ENCODE measurements at regions not wholly inside any gene's neighbourhood (a gene's known extent, or its start where the extent isn't known, plus 50 kb on each side); places are given as distances from the start of the nearest gene placed in this dataset.
"Not testable (repeated sequence)": the region's sequence is repeated elsewhere in the genome, so short reads cannot be mapped to it uniquely, and the experiment has no call there.

GRCh38 chr16:63882576-63882975 is 1239.3 kb downstream of the CDH11 start:
- DNase-seq, result no peak

DNA sequence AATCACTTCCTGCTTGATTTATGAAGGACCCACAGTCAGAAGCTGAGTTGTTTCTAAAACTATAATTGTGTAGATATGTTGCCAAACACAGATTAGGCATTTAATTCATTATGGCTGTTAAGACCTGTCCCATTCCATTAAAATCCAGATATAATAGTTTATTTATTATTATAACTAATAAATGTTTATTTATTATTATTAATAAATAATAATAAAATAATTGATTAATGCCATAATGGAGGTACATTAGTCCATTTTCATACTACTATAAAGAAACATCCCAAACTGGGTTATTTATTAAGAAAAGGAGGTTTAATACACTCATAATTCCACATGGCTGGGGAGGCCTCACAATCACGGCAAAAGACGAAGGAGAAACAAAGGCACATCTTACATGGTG is 1240.9 kb downstream of the CDH11 start:
- DNase-seq, result no peak

DNA sequence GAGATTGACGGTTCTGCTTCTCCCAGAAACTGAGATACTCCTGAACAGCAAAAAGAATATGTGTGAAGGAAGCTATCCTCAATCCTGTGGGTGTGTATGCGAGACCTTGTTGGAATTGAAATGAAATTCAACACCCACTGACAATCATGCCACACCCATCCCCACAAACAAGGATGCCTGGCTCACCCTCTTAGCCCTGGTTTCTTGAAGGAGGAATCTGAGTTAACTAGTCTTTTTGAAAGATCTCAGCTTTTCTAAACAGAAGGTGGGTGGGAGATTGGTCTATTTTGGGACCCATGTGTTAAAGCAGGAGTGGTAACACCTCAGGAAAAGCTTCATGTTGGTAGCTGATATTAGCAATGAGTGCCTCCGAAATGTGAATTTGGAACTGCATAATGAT is 1244.5 kb downstream of the CDH11 start:
- no peak for DNase-seq

DNA sequence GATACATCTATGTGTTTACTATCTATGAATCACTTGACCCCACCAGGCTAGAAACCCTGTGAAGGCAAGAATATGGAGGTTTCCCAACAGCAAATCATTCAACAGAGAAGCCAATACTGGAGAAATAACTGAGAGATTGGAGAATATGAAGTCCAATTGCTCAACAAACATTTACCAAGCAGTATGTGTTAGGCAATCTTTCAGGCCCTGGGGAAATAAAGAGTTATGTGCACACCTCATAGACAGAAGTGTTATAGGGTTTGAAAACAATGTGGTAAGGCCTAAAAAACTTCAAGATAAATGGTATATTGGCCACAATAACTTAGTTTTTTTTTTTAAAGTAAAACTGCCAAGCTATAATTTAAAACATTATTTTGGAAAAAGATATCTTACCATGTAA is 1245.8 kb downstream of the CDH11 start:
- DNase-seq, result no peak

DNA sequence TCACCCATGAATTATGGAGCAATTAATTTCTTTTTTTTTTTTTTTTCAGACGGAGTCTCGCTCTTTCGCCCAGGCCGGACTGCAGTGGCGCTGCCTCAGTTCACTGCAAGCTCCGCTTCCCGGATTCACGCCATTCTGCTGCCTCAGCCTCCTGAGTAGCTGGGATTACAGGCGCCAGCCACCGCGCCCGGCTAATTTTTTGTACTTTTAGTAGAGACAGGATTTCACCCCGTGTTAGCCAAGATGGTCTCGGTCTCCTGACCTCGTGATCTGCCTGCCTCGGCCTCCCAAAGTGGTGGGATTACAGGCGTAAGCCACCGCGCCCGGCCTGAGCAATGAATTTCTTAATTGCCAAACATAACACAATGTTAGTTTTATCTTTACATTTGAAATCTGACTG is 1261.2 kb downstream of the CDH11 start:
- not testable (repeated sequence) for DNase-seq

DNA sequence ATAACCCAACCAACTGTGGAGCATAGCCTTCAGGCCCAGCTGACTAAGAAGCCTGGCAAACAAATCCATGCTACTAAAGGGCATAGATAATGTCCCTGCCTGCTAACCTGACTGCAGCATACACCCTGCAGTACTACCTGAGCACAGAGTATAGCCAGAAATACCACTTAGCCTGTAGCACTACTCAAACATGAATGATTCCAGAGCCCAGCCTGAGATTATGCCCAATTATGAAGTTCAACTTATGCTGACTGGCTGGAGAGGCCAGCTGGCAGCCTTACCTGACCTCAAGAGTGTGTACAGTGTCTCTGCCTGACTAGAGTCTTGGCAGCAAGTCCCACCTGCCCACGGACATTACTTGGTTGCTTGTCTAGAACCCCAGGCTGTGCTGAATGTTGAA is 1265.3 kb downstream of the CDH11 start:
- DNase-seq, result no peak

DNA sequence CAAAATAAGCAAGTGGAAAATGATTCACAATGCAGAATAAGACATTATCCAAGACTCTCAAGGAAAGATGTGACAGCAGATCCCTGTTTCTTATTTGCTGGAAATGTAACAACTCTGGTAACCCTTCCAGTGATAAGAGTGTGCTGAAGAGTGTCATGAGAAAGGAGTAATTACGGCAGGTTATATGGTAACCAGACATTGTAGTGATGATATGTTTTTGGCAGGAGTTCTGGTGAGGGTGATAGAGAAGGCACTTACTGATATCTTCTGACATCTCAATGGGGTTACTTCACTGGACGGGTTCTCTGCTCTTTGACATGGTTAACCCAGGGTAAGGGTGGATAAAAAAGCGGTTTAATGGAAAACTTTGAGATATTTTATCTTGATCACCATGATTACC is 1270.9 kb downstream of the CDH11 start:
- DNase-seq, result no peak

DNA sequence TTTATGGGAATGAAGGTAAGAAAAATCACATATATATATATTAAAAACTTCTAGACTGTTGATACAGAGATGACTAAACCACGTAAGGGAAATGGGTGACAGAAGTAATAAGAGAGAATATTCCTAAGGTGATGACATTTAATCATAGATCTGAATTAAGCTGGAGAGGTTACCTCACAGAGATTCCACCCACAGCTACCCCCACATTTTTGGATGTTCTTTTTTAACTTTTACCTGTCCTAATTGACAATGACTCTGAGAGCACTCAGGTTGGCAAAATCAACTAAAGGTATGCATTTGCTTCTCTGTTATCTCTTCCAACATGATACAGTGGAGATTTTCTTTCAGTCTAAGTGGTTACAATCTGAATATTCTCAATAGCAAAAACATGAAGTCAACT is 1280.6 kb downstream of the CDH11 start:
- DNase-seq, result no peak

- DNase-seq, result no peak
These were observed 1291.8 kb downstream of the CDH11 start for GRCh38 chr16:63830061-63830460.

DNA sequence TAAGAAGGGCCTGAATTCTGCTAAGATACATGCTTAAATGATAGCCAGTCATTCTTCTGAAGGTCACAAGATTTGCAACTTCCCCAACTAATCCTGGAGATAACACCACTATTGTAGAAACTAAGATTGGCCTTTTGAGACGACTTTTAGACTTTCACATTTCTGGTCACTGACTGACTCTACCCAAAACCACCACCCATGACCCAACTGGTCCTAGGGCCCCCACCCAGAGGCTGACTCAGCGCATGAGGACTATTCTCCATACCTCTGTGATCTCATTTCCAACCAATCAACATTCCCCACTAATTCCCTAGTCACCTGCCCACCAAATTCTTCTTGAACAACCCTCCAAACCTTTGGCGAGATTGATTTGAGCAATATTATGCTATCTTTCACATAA is 1299.0 kb downstream of the CDH11 start:
- DNase-seq, result no peak

DNA sequence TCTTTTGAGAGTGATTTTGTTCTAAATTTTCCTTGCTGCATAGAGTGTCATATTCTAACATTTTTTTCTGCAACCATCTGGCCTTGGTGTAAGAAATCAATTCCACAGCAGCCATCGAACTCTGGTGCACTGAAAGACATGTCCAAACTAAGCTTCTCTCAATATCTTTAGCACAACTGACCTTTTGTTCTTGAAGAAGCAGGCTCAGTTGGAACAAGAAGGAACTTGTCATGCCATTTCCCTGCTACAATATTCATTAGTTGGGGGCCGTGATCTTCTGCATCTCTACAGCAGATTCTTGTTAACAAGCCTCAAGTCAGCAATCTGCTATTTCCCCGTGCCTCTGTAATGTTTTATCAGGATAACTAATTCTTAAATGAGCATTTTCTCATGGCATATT is 1305.6 kb downstream of the CDH11 start:
- no peak for DNase-seq

- no peak for DNase-seq
These were observed 1308.0 kb downstream of the CDH11 start for GRCh38 chr16:63813862-63814261.

DNA sequence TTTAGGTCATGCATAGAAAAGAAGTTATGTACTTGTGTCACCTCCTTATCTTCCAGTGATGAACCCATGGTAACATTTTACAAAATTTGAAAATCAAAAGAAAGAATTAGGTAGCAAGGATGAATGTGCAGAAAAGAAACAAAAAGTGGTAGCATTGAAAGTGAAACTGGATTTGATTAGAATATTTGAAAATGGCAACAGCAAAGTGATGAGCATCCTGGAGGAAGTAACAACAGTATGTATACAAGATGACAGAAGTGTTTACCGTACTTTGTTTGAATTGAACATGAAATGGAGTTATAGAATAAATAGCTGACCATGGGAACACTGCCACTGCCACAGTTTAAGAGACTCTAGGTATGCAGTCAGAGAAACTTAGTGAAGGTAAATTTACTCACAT is 1313.1 kb downstream of the CDH11 start:
- DNase-seq, result no peak

DNA sequence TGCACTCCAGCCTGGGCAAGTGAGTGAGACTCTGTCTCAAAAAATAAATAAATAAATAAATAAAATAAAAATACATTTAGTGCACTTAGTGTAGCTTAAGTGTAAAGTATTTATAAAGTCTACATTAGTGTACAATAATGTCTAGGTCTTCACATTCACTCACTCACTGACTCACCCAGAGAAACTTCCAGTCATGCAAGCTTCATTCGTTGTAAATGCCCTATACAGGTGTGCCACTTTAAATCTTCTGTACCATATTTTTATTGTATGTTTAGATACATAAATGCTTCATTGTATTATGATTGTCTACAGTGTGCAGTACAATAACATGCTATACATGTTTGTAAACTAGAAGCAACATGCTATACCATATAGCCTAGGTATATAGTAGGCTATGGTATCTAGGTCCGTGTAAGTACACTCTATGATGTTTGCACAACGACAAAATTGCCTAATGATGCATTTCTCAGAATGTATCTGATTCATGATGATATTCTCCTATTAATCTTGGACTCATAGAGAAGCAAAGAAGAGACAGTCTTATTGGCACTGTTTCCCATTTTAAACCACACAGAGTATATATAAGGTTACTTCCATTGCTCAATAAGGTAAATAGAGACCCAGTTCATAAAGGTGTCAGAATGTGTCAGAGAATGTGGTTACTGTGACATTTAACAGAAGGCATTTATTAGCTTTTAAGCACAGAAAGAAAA is 1314.9 kb downstream of the CDH11 start:
- DNase-seq, result no peak

DNA sequence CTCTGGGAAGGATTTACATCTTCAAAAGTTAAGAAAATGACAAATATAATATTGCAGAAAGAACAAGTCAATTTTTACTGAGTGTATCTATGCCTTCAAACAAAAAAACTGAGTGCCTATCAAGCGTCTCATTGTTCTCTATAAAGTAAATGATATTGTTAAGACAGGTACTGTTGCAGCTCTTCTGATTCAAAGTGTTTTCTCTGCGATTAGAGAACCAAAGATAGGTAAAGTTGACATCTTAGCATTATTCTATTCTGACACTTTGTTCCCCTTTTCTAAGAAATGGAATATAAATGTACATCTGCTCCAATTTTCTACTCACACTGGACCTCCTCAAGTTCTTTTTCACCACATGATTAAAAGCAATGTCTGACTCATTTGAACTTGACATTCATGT is 1317.7 kb downstream of the CDH11 start:
- DNase-seq, result no peak

DNA sequence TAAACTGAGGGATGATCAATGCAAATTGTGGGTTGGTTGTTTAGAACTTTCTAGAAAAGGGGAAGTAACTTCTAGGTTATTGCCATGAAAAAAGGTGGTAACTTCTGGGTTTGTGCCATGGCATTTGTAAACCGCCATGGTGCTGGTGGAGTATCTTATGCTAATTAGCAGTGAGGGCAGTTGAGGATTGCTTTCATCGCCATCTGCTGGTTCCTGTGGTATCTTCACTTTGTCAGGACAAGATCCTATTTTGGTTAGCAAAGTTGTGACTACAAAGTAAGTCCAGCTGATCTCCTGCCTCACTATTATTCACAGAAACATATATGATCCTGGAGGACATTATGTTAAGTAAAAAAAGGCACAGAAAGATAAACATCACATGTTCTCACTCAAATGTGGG is 1332.3 kb downstream of the CDH11 start:
- DNase-seq, result no peak

DNA sequence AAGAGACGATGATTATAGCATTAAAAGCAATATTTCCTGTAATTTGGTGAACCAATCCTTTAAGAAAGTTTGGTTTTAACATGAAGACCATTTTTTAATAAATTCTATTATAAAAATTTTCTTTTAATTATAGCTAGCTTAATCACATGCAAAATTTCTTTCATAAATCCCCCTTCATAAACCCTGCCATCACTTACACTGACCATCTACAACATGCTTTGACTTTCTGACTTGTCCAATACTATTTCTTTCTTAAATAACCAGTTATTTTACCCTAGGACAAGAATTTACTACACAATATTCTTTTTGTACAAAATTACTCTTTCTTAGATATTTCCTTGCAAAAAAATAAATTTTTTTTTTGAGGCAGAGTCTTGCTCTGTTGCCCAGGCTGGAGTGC is 1334.8 kb downstream of the CDH11 start:
- no peak for DNase-seq

GRCh38 chr16:63785170-63785569 is 1336.7 kb downstream of the CDH11 start:
- no peak for DNase-seq

DNA sequence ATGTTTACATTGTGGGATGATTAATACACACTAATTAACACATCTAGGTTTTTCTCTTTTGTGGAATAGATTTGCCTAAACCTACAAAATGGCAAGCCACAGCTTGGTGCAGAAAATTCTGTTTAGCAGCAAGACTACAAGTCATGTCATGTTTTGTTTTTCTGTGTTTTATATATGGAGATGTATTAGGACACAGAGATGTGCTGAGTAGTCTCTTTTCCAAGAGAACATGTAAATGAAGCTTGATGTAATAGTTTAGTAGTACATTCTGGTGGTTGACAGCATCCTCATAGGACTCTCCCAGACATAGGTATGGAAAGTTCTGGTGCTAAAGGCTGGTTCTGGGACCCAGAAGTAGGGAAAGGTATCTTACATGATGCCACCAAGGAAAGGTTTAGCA is 1345.4 kb downstream of the CDH11 start:
- DNase-seq, result no peak

DNA sequence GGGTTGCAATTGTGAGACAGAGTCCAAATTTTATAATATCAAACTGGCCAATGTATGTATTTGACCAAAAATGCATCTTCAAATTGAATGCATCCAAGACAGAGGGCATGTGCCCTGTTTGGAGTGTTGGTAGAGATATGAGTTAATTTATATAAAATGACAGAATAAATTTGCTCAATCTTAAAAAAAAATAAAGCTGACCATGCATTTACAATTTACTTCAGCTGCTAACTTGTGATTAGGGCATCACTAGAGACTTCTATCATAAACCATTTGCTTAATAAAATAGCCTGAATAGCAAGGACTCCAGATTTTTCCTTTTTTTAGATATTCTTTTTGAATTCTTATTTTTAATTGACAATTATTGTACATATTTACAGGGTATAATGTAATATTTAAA is 1345.8 kb downstream of the CDH11 start:
- DNase-seq, result no peak

DNA sequence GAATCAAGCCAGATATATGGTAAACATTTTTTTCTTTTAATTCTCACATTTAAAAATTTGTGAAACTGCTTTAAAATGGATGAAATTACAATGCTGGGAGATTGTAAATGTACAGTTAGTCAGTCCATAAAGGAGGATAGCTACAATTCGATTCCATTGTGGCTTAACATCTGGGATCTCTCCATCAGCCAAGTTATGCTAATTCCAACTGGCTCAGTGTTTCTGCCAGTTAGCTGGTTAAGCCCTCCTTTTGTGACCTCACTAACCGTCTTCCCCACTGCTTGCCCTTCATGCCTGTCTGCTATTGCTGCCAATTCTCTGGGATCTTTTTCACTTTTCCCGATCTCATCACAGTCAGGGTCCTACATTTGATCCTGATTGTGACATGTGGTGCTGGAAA is 1347.6 kb downstream of the CDH11 start:
- DNase-seq, result no peak

GRCh38 chr16:63769211-63769610 is 1352.7 kb downstream of the CDH11 start:
- no peak for DNase-seq

GRCh38 chr16:63760246-63760645 is 1361.6 kb downstream of the CDH11 start:
- not testable (repeated sequence) for DNase-seq

- no peak for DNase-seq
These were observed 1369.5 kb downstream of the CDH11 start for GRCh38 chr16:63752347-63752746.

- no peak for DNase-seq
These were observed 1372.6 kb downstream of the CDH11 start for GRCh38 chr16:63749276-63749675.

DNA sequence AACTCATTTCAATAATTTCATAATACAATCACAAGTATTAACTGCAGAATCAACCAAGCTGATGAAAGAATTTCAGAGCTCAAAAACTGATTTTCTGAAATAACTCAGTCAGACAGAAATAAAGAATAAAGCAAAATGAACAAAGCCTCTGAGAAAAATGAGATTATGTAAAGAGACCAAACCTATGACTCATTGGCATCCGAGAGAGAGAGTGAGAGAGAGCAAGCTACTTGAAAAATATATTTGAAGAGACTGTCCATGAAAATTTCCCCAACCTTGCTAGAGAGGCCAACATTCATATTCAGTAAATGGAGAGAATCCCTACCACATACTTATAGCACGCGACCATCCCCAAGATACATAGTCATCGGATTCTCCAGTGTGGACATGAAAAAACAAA is 1376.4 kb downstream of the CDH11 start:
- no peak for DNase-seq
